GM12873 (cell line): ENCODE measurements at regions not wholly inside any gene's neighbourhood (a gene's known extent, or its start where the extent isn't known, plus 50 kb on each side); places are given as distances from the start of the nearest gene placed in this dataset.
A peak's percentile ranks its signal among the peaks of the same experiment; 100 is the strongest.

Source experiments
- CTCF ChIP-seq: IDR thresholded peaks from 2 replicates; pipeline ENCODE4 v1.5.1; 2012; ENCODE audit warnings: low read depth, mild to moderate bottlenecking, moderate library complexity, low read length, control low read depth; ENCODE audit not compliant: insufficient read depth; ENCODE audit errors: missing control alignments

- no peak for TF ChIP-seq CTCF
Measured at GRCh38 chr5:125226825-125227224, 480.4 kb upstream of the ZNF608 start.

- TF ChIP-seq CTCF = peak; percentile 44
Measured at GRCh38 chr5:125227333-125228095, 481.1 kb upstream of the ZNF608 start.

- no peak for TF ChIP-seq CTCF
Measured at GRCh38 chr5:125228363-125229070, 482.1 kb upstream of the ZNF608 start.

GRCh38 chr5:125229556-125229955 lies 483.1 kb upstream of the ZNF608 start:
- TF ChIP-seq CTCF = no peak

GRCh38 chr5:125232779-125233230 lies 486.4 kb upstream of the ZNF608 start:
- TF ChIP-seq CTCF = no peak

- no peak for TF ChIP-seq CTCF
Measured at GRCh38 chr5:125233944-125234343, 487.5 kb upstream of the ZNF608 start.

GRCh38 chr5:125236007-125236406 lies 489.6 kb upstream of the ZNF608 start:
- TF ChIP-seq CTCF = no peak
